MM.1S (cell line): ENCODE measurements at regions not wholly inside any gene's neighbourhood (a gene's known extent, or its start where the extent isn't known, plus 50 kb on each side); places are given as distances from the start of the nearest gene placed in this dataset.

Experiments used
- DNase-seq: peaks from one replicate; pipeline ENCODE4 v3.0.0-alpha.2; 2015
- H2AFZ ChIP-seq: fragments of 300-600 bp; sonication (generic); 2 replicates; pipeline ENCODE4 v1.6.0; 2016; ENCODE audit warnings: antibody characterized with exemption, low read length
- H3F3A ChIP-seq: fragments of 300-600 bp; sonication (generic); 2 replicates; pipeline ENCODE4 v1.6.1; 2016; ENCODE audit warnings: mild to moderate bottlenecking, antibody characterized with exemption, low read length, moderate library complexity, mixed read lengths; ENCODE audit not compliant: insufficient read depth
- H3K27ac ChIP-seq: fragments of 300-600 bp; sonication (generic); 2 replicates; pipeline ENCODE4 v1.5.1; 2016; ENCODE audit warnings: mild to moderate bottlenecking, low read length
- H3K27me3 ChIP-seq: fragments of 300-600 bp; sonication (generic); replicated peaks from 2 replicates; pipeline ENCODE4 v1.6.0; 2016; ENCODE audit warnings: low read length; ENCODE audit not compliant: insufficient read depth
- H3K36me3 ChIP-seq: fragments of 300-600 bp; sonication (generic); replicated peaks from 2 replicates; pipeline ENCODE4 v1.6.1; 2016; ENCODE audit warnings: mild to moderate bottlenecking, low read length, mixed read lengths; ENCODE audit not compliant: insufficient read depth
- H3K4me1 ChIP-seq: fragments of 300-600 bp; sonication (generic); 2 replicates; pipeline ENCODE4 v1.6.1; 2016; ENCODE audit warnings: low read length, mixed read lengths
- H3K4me2 ChIP-seq: fragments of 300-600 bp; sonication (generic); 2 replicates; pipeline ENCODE4 v1.6.0; 2016; ENCODE audit warnings: low read depth, low read length
- H3K4me3 ChIP-seq: fragments of 300-600 bp; sonication (generic); 2 replicates; pipeline ENCODE4 v1.5.1; 2016; ENCODE audit warnings: low read length, mixed read lengths
- H3K79me2 ChIP-seq: fragments of 300-600 bp; sonication (generic); 2 replicates; pipeline ENCODE4 v1.6.1; 2016; ENCODE audit warnings: mixed run types, low read length, mixed read lengths
- H3K9ac ChIP-seq: fragments of 300-600 bp; sonication (generic); 2 replicates; pipeline ENCODE4 v1.6.1; 2016; ENCODE audit warnings: low read length, mixed read lengths
- H3K9me2 ChIP-seq: fragments of 300-600 bp; sonication (generic); replicated peaks from 2 replicates; pipeline ENCODE4 v1.6.1; 2016; ENCODE audit warnings: mild to moderate bottlenecking, low read length, mixed read lengths; ENCODE audit not compliant: insufficient read depth
- H3K9me3 ChIP-seq: fragments of 300-600 bp; sonication (generic); replicated peaks from 2 replicates; pipeline ENCODE4 v1.6.1; 2016; ENCODE audit warnings: mild to moderate bottlenecking, low read length, mixed read lengths; ENCODE audit not compliant: insufficient read depth
- H4K20me1 ChIP-seq: fragments of 300-600 bp; sonication (generic); 2 replicates; pipeline ENCODE4 v1.6.1; 2016; ENCODE audit warnings: mild to moderate bottlenecking, low read length, moderate library complexity, mixed read lengths; ENCODE audit not compliant: insufficient read depth
- CTCF ChIP-seq: fragments of 300-600 bp; sonication (generic); IDR thresholded peaks from 2 replicates; pipeline ENCODE4 v1.5.1; 2016; ENCODE audit warnings: antibody characterized with exemption, low read length, mixed read lengths
- EZH2 ChIP-seq: fragments of 300-600 bp; sonication (generic); optimal IDR thresholded peaks from 2 replicates; pipeline ENCODE3; 2017; ENCODE audit warnings: low read depth, mild to moderate bottlenecking, antibody characterized with exemption, low read length, mixed read lengths
- EZH2phosphoT487 ChIP-seq: fragments of 300-600 bp; sonication (generic); IDR thresholded peaks from 2 replicates; pipeline ENCODE4 v1.6.1; 2018; ENCODE audit warnings: antibody characterized with exemption, low read length

GRCh38 chr2:145235312-145235711 is 715.4 kb upstream of the ZEB2 start:
- H3K9me2 ChIP-seq = no peaks in the 10 kb centered on the region
- no peaks in the 10 kb centered on the region for H4K20me1 ChIP-seq
- no peaks in the 10 kb centered on the region for H3K4me1 ChIP-seq
- H3K4me3 ChIP-seq = no peak overlapping the region
- H3K27ac ChIP-seq = no peak overlapping the region
- H3F3A ChIP-seq = no peaks in the 10 kb centered on the region
- no peak overlapping the region for H2AFZ ChIP-seq
- H3K27me3 ChIP-seq = no peaks in the 10 kb centered on the region
- no peak overlapping the region for H3K4me2 ChIP-seq
- no peak for DNase-seq
- no peaks in the 10 kb centered on the region for H3K79me2 ChIP-seq
- TF ChIP-seq CTCF = no peak
- TF ChIP-seq EZH2phosphoT487 = no peak
- TF ChIP-seq EZH2 = no peak
- H3K9ac ChIP-seq = no peak overlapping the region
- no peaks in the 10 kb centered on the region for H3K9me3 ChIP-seq
- H3K36me3 ChIP-seq = no peaks in the 10 kb centered on the region

GRCh38 chr2:145230546-145230945 is 710.6 kb upstream of the ZEB2 start:
- Histone ChIP-seq H4K20me1 (no peaks in the 10 kb centered on the region), H3K4me3 (no peak overlapping the region), H3K36me3 (no peaks in the 10 kb centered on the region), H3K9ac (no peak overlapping the region), H3K27ac (no peak overlapping the region), H3K4me1 (no peaks in the 10 kb centered on the region), H3K79me2 (no peaks in the 10 kb centered on the region), H2AFZ (no peak overlapping the region), H3K9me2 (no peaks in the 10 kb centered on the region), H3F3A (no peaks in the 10 kb centered on the region), H3K27me3 (no peaks in the 10 kb centered on the region), H3K9me3 (no peaks in the 10 kb centered on the region), H3K4me2 (no peak overlapping the region)
- TF ChIP-seq EZH2 (no peak), EZH2phosphoT487 (no peak), CTCF (no peak)
- DNase-seq = no peak

GRCh38 chr2:145228506-145228905 is 708.6 kb upstream of the ZEB2 start:
- no peak for DNase-seq
- Histone ChIP-seq H3K27ac (no peak overlapping the region), H3K4me3 (no peak overlapping the region), H3K4me1 (no peaks in the 10 kb centered on the region), H3K9me2 (no peaks in the 10 kb centered on the region), H3K36me3 (no peaks in the 10 kb centered on the region), H3K9ac (no peak overlapping the region), H3F3A (no peaks in the 10 kb centered on the region), H3K27me3 (no peaks in the 10 kb centered on the region), H3K4me2 (no peak overlapping the region), H2AFZ (no peak overlapping the region), H3K79me2 (no peaks in the 10 kb centered on the region), H4K20me1 (no peaks in the 10 kb centered on the region), H3K9me3 (no peaks in the 10 kb centered on the region)
- TF ChIP-seq CTCF (no peak), EZH2phosphoT487 (no peak), EZH2 (no peak)
